HCT116 (cell line): ENCODE measurements at regions not wholly inside any gene's neighbourhood (a gene's known extent, or its start where the extent isn't known, plus 50 kb on each side); places are given as distances from the start of the nearest gene placed in this dataset.

Source experiments
- ATAC-seq: fragments of 200-7000 bp; cut with Tn5 transposase; 2 replicates; pipeline ENCODE4 v1.9.1; 2020; ENCODE audit warnings: mild to moderate bottlenecking, moderate library complexity
- BruUV-seq: library from RNA; stranded (reverse); fragments of 400-500 nt; replicated peaks from 2 replicates; lab custom pipeline; 2021; lab: Mats Ljungman, UMichigan
- CTCF ChIA-PET: fragments of 300-600 bp; sonication (Branson Sonifier 250); formaldehyde crosslinking; loops from one replicate; lab custom pipeline; 2021; ENCODE audit warnings: antibody characterized with exemption; lab: Charles Lee
- POLR2A ChIA-PET: fragments of 300-600, 350-600 bp; sonication (Branson Sonifier 250); formaldehyde crosslinking; loops from one replicate; lab custom pipeline; 2021; ENCODE audit warnings: antibody characterized with exemption; lab: Charles Lee
- RAD21 ChIA-PET, 2 experiments: fragments of 300-600 bp; sonication (Branson Sonifier 250); formaldehyde crosslinking; loops; one replicate each; lab custom pipeline; 2023; ENCODE audit warnings: low total read pairs in 2 of 2; ENCODE audit not compliant: uncharacterized antibody in 2 of 2, unreplicated experiment in 2 of 2, low non-redundant PET in 1 of 2; lab: Charles Lee
- DNase-seq: peaks from one replicate; pipeline ENCODE4 v3.0.0-alpha.2; 2010; ENCODE audit warnings: low read depth, low spot score
- H2AFZ ChIP-seq: fragments of 200-600 bp; shearing (Covaris generic), sonication (generic); 2 replicates; pipeline ENCODE4 v1.6.1; 2017; ENCODE audit warnings: low read depth, mixed run types, mixed read lengths, antibody characterized with exemption, low read length; ENCODE audit not compliant: poor library complexity, severe bottlenecking
- H3K27ac ChIP-seq: 2 replicates; pipeline ENCODE4 v1.5.1; 2012; ENCODE audit warnings: low read depth, low read length
- H3K27me3 ChIP-seq: fragments of 200-600 bp; sonication (generic); 2 replicates; pipeline ENCODE4 v1.6.1; 2016; ENCODE audit warnings: mixed run types, low read length, mixed read lengths; ENCODE audit not compliant: insufficient read depth
- H3K36me3 ChIP-seq, 2 experiments: fragments of 200-500 bp in 1 of 2; fragments of 200-600 bp in 1 of 2; sonication (Bioruptor generic) in 1 of 2; sonication (generic) in 1 of 2; 2 replicates each; pipeline versions ENCODE4 v1.5.1 to v1.6.1; 2014 to 2016; ENCODE audit warnings: low read length in 2 of 2, inconsistent platforms in 1 of 2, mixed read lengths in 1 of 2, mixed run types in 1 of 2; ENCODE audit not compliant: insufficient read depth in 2 of 2, control insufficient read depth in 1 of 2
- H3K4me1 ChIP-seq, 2 experiments: fragments of 200-600 bp in 1 of 2; sonication (generic) in 1 of 2; 2 replicates each; pipeline versions ENCODE4 v1.5.1 to v1.6.1; 2012 to 2017; ENCODE audit warnings: low read length in 2 of 2, inconsistent platforms in 1 of 2, mild to moderate bottlenecking in 1 of 2, mixed read lengths in 1 of 2, mixed run types in 1 of 2, moderate library complexity in 1 of 2; ENCODE audit not compliant: insufficient read depth in 2 of 2, control insufficient read depth in 1 of 2
- H3K4me2 ChIP-seq: fragments of 200-600 bp; sonication (generic); 2 replicates; pipeline ENCODE4 v1.6.1; 2017; ENCODE audit warnings: mixed run types, low read length, mixed read lengths
- H3K4me3 ChIP-seq, 2 experiments: fragments of 200-600 bp in 1 of 2; sonication (generic) in 1 of 2; replicated peaks in 1 of 2; 2 replicates each; pipeline ENCODE4 v1.5.1; 2011 to 2016; ENCODE audit warnings: low read length in 2 of 2, control low read depth in 1 of 2, low read depth in 1 of 2, mild to moderate bottlenecking in 1 of 2, mixed read lengths in 1 of 2, mixed run types in 1 of 2
- H3K79me2 ChIP-seq: fragments of 200-600 bp; sonication (generic); 2 replicates; pipeline ENCODE4 v1.6.1; 2017; ENCODE audit warnings: mild to moderate bottlenecking, mixed run types, low read length, moderate library complexity, mixed read lengths; ENCODE audit not compliant: insufficient read depth
- H3K9ac ChIP-seq: fragments of 200-600 bp; sonication (generic); 2 replicates; pipeline ENCODE4 v1.6.1; 2016; ENCODE audit warnings: low read length, mixed read lengths
- H3K9me2 ChIP-seq: fragments of 200-600 bp; sonication (generic), shearing (Covaris generic); 2 replicates; pipeline ENCODE4 v1.6.1; 2017; ENCODE audit warnings: mixed run types, mild to moderate bottlenecking, moderate library complexity; ENCODE audit not compliant: insufficient read depth
- H3K9me3 ChIP-seq, 2 experiments: fragments of 200-500 bp in 1 of 2; fragments of 200-600 bp in 1 of 2; sonication (Bioruptor generic) in 1 of 2; sonication (generic) in 1 of 2; 2 replicates each; pipeline ENCODE4 v1.6.1; 2014 to 2017; ENCODE audit warnings: low read length in 2 of 2, mixed read lengths in 2 of 2, inconsistent platforms in 1 of 2, low read depth in 1 of 2, mild to moderate bottlenecking in 1 of 2, mixed run types in 1 of 2, moderate library complexity in 1 of 2; ENCODE audit not compliant: control insufficient read depth in 1 of 2, insufficient read depth in 1 of 2
- H4K20me1 ChIP-seq: fragments of 200-600 bp; sonication (generic), shearing (Covaris generic); 2 replicates; pipeline ENCODE4 v1.6.1; 2017; ENCODE audit warnings: mixed run types, mild to moderate bottlenecking, moderate library complexity; ENCODE audit not compliant: insufficient read depth
- CEBPB ChIP-seq: IDR thresholded peaks from 2 replicates; pipeline ENCODE4 v1.6.1; 2012; ENCODE audit warnings: low read depth
- EGR1 ChIP-seq: IDR thresholded peaks from 2 replicates; pipeline ENCODE4 v1.6.1; 2012; ENCODE audit warnings: low read depth
- EZH2 ChIP-seq: fragments of 200-600 bp; sonication (generic); IDR thresholded peaks from 2 replicates; pipeline ENCODE4 v1.6.1; 2017; ENCODE audit warnings: antibody characterized with exemption, mixed run types
- EZH2phosphoT487 ChIP-seq: fragments of 200-600 bp; IDR thresholded peaks from 2 replicates; pipeline ENCODE4 v1.6.1; 2018; ENCODE audit warnings: antibody characterized with exemption, borderline replicate concordance
- JUND ChIP-seq: IDR thresholded peaks from 2 replicates; pipeline ENCODE4 v1.6.1; 2012
- REST ChIP-seq: IDR thresholded peaks from 2 replicates; pipeline ENCODE4 v1.6.1; 2012; ENCODE audit warnings: low read depth
- SIN3A ChIP-seq: IDR thresholded peaks from 2 replicates; pipeline ENCODE4 v1.6.1; 2012; ENCODE audit warnings: low read depth
- SRF ChIP-seq: IDR thresholded peaks from 2 replicates; pipeline ENCODE4 v1.6.1; 2012; ENCODE audit warnings: low read depth
- ZFX ChIP-seq: fragments of 450-650 bp; IDR thresholded peaks from 2 replicates; pipeline ENCODE4 v1.6.1; 2017
- intact Hi-C: fragments of 100-400 bp; cut with micrococcal nuclease; formaldehyde crosslinking; loops from 2 replicates; pipeline ENCODE4 v1.10.0; 2022
- TF ChIP-seq, protein P1 (sequence below), 3 experiments: fragments of 200-600 bp in 1 of 3; sonication (generic) in 1 of 3; IDR thresholded peaks in 2 of 3; conservative IDR thresholded peaks in 1 of 3; 2 replicates each; pipeline ENCODE4 v1.5.1; 2012 to 2017; ENCODE audit warnings: low read depth in 2 of 3, low read length in 2 of 3, antibody characterized with exemption in 1 of 3, borderline replicate concordance in 1 of 3, control low read depth in 1 of 3, mild to moderate bottlenecking in 1 of 3, mixed read lengths in 1 of 3, mixed run types in 1 of 3, moderate library complexity in 1 of 3; ENCODE audit not compliant: insufficient read depth in 1 of 3

GRCh38 chr11:45430361-45430760 is 144.2 kb upstream of the SYT13 start:
- H3K9me2 ChIP-seq, result no peaks in the 10 kb centered on the region
- ATAC-seq (no peak), DNase-seq (no peak)
- H3K4me2 ChIP-seq, result no peak overlapping the region
- no peak overlapping the region for H3K4me3 ChIP-seq
- no peaks in the 10 kb centered on the region for H4K20me1 ChIP-seq
- no peaks in the 10 kb centered on the region for H3K9me3 ChIP-seq
- H3K9ac ChIP-seq, result no peak overlapping the region
- H3K79me2 ChIP-seq, result no peaks in the 10 kb centered on the region
- ChIA-PET CTCF (no interaction called here), RAD21 (no interaction called here), POLR2A (no interaction called here)
- H3K27ac ChIP-seq, result no peak overlapping the region
- H3K4me1 ChIP-seq, result no peaks in the 10 kb centered on the region
- intact Hi-C loops, result no loop called here
- no TSS peak for BruUV-seq
- H2AFZ ChIP-seq, result no peak overlapping the region
- H3K27me3 ChIP-seq, result peaks cover 75% of the 10 kb centered on the region
- H3K36me3 ChIP-seq, result no peaks in the 10 kb centered on the region
- no peak for TF ChIP-seq CEBPB
- no peak for TF ChIP-seq ZFX
- TF ChIP-seq SRF, result no peak
- no peak for TF ChIP-seq SIN3A
- TF ChIP-seq EZH2, result no peak
- no peak for TF ChIP-seq JUND
- TF ChIP-seq REST, result no peak
- TF ChIP-seq, protein P1, sequence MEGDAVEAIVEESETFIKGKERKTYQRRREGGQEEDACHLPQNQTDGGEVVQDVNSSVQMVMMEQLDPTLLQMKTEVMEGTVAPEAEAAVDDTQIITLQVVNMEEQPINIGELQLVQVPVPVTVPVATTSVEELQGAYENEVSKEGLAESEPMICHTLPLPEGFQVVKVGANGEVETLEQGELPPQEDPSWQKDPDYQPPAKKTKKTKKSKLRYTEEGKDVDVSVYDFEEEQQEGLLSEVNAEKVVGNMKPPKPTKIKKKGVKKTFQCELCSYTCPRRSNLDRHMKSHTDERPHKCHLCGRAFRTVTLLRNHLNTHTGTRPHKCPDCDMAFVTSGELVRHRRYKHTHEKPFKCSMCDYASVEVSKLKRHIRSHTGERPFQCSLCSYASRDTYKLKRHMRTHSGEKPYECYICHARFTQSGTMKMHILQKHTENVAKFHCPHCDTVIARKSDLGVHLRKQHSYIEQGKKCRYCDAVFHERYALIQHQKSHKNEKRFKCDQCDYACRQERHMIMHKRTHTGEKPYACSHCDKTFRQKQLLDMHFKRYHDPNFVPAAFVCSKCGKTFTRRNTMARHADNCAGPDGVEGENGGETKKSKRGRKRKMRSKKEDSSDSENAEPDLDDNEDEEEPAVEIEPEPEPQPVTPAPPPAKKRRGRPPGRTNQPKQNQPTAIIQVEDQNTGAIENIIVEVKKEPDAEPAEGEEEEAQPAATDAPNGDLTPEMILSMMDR (IDR thresholded peaks at IDR 0.05 in 2 of 3, conservative IDR thresholded peaks at IDR 0.05 in 1 of 3; ENCODE audit: borderline replicate concordance in 1 of 3, insufficient read depth in 1 of 3, low read depth in 2 of 3, low read length in 2 of 3), result no peak
- no peak for TF ChIP-seq EZH2phosphoT487
- no peak for TF ChIP-seq EGR1
